Stimulated activated naive CD8-positive, alpha-beta T cell treated with anti-CD3 and anti-CD28 coated beads, Interleukin-15, Interleukin-2, amounts not matched to agents 100 U/mL and 50 U/mL, for 24 hours (primary cell): ENCODE measurements at regions not wholly inside any gene's neighbourhood (a gene's known extent, or its start where the extent isn't known, plus 50 kb on each side); places are given as distances from the start of the nearest gene placed in this dataset.
"Not testable (repeated sequence)": the region's sequence is repeated elsewhere in the genome, so short reads cannot be mapped to it uniquely, and the experiment has no call there.

Experiments
- ATAC-seq: fragments of 150-1000 bp; cut with Tn5 transposase; one replicate; pipeline ENCODE4 v1.10.0; 2021
- DNase-seq: peaks from one replicate; pipeline ENCODE4 v3.0.0; 2021

DNA sequence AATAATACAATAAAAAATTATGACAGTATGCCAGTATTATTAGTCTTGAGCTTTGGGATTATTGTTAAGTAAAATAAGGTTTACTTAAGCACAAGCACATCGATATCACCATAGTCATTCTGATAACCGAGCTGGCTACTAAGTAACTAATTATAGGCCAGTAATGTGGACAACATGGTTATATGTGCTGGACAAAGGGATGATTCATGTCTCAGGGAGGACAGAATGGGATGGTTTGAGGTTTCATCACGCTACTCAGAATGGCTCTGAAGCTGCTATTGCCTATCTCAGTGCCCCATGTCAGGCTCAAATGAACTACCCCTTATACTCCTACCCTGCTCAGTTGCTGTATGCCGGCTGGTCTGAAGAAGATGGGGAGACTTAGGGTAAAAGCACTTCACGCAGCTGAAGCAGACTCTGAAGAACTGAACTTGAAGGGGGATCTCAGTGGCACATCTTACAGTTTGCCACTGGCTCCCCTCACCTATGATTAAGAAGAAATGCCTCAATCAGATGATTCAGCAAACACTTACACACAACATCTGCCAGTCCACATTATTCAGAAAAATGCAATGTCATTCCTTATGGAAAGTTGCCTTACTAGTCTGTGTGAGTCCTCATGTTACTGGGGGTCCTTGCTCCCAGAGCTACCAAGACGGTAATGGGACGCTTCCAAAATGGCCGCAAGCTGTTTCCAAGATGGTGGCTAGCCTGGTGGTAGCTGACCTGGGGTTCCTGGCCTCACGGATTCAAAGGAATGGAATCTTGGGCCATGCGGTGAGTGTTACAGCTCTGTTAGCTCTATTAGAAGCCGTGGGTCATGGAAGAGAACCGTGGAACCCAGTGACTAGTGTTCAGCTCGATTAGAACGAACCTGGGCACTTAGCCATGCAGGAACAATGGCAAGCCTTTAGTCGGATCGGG, 1098.6 kb downstream of the TAF11L14 start:
- no peak for DNase-seq
- ATAC-seq, result no peak

DNA sequence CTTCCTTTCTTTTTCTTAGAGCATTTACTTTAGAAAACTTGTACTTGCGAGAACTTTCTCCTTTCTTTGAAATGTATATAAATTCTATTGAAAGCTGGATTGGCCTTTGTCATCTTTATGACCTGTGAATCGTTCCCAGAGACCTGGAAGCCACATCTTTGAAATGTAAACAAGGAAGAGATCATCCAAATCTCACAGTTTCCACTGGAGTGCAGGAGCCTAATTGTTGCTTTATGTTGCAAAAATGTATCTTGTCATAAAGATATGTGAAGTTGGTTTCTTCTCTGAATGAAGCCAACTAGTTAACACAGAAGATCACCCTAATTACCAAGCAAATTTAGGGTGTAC, 1101.8 kb downstream of the TAF11L14 start:
- ATAC-seq (no peak), DNase-seq (no peak)

- DNase-seq, ATAC-seq: not testable (repeated sequence)
Measured at GRCh38 chr5:18736736-18737135, 1102.5 kb downstream of the TAF11L14 start.

DNA sequence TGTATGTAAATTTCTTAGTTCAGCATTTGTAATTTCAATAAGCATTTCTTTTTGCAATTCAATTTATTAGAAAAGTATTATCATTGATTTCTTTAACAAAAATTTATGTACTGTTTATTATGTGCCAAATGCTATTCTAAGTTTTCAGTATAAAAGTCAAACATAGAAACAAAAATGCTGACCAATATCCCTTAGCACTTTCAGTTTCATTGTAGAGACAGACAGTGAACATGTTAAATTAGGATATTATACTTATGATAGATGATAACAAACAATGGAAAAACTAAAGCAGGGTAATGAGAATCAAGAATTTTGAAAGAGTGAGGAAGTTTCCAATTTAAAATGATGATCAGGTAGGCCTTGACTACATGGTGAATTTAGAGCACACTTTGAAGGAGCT, 1106.0 kb downstream of the TAF11L14 start:
- ATAC-seq, result no peak

DNA sequence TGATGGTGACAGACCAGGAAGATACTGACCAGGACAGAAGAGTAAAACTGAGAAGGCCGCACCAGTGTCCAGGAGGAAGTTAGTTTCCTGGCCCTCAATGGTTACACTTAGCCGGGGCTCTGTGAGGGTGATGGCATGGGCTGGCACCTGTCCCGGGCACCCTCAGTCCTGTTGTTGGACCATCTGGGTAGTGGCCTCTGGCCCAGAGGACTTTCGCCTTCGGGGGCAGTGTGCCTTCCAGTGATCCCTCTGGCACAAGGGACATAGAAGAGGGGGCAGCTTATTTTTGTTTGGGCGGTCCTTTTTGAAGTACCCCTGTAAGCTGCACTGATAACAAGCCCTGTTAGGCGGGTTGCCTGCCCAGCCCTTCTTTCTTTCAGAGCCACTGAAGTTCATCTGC, 1108.6 kb downstream of the TAF11L14 start:
- no peak for ATAC-seq

More for the DNA sequence above, 1106.0 kb downstream of the TAF11L14 start:
- no peak for DNase-seq

GRCh38 chr5:18744441-18744840, 1110.2 kb downstream of the TAF11L14 start:
- DNase-seq (no peak), ATAC-seq (peak; percentile 44)

More for the DNA sequence above, 1108.6 kb downstream of the TAF11L14 start:
- no peak for DNase-seq

GRCh38 chr5:18745042-18745987, 1111.1 kb downstream of the TAF11L14 start:
- DNase-seq (peak; percentile 27), ATAC-seq (peak; percentile 30)

- peak; percentile 76 for ATAC-seq
- DNase-seq, result peak; percentile 41
Measured at GRCh38 chr5:18745988-18746615, 1111.8 kb downstream of the TAF11L14 start.

DNA sequence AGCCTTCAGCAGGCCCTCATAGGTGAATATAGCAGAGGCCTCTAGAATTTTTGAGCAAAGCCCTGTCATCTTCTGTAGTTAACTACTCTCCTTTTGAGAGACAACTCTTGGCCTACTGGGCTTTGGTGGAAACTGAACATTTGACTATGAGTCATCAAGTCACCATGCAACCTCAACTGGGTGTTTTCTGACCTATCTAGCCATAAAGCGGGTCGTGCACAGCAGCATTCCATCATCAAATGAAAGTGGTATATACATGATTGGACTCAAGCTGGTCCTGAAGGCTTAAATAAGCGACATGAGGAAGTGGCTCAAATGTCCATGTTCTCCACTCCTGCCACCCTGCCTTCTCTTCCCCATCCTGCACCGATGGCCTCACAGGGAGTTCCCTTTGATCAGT, 1115.5 kb downstream of the TAF11L14 start:
- peak; percentile 58 for ATAC-seq
- no peak for DNase-seq

DNA sequence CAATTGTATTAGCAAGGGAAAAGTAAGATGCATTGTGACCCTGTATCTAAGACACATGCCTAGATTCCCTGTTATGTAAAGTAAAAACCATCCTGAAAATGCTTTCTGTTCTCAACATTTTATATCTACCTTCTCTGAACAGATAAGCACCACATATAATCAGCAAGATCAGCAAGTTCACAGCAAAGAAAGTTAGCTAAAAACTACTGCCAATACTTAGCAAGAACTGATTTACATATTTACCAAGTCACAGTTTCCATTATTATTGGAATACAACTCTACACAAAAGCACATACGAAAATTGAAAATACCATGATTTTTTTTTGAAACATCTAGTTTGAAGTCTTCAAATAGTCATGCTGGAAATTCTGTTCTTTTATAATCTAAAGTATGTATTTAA, 1118.1 kb downstream of the TAF11L14 start:
- no peak for DNase-seq
- peak; percentile 28 for ATAC-seq

DNA sequence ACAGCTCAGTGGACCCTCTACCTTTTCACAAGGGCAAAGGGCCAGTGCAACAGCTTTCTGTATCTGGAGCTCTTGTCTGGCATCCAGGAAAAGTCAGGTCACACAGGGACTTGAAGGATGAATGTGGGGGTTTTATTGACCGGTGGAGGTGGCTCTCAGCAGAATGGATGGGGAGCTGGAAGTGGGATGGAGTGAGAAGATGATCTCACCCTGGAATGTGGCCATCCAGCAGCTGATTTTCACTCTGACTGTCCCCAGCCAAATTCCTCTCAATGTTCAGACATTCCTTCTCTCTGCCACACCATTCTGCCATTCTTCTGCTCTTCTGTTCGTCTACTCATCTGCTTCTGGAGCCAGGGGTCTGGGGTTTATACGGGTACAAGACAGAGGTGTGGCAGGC, 1119.9 kb downstream of the TAF11L14 start:
- no peak for ATAC-seq
- no peak for DNase-seq

GRCh38 chr5:18761801-18762200, 1127.5 kb downstream of the TAF11L14 start:
- DNase-seq (no peak), ATAC-seq (peak; percentile 46)

- ATAC-seq, result no peak
- no peak for DNase-seq
Measured at GRCh38 chr5:18764161-18764560, 1129.9 kb downstream of the TAF11L14 start.

DNA sequence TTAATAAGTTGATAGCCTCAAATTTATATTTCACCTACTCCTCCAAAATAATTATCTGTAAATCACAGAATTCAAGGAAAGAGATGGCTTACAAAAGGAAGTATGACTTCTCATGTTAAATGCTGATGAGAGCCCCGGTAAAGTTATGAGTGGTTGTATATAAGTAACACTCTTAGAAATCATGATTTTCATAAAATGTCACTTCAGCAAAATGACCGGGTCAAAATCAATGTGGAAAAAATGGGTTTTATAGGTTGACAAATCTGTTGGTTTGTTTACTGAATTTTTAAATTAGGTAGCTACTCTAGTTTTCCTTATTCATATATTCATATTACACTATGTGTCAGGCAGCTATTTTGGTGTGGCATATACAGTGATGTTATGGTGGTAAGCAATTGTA, 1131.0 kb downstream of the TAF11L14 start:
- DNase-seq (no peak), ATAC-seq (no peak)

- no peak for ATAC-seq
- no peak for DNase-seq
Measured at GRCh38 chr5:18771097-18771610, 1136.9 kb downstream of the TAF11L14 start.

- ATAC-seq (peak; percentile 55), DNase-seq (no peak)
Measured at GRCh38 chr5:18772475-18772874, 1138.2 kb downstream of the TAF11L14 start.

DNA sequence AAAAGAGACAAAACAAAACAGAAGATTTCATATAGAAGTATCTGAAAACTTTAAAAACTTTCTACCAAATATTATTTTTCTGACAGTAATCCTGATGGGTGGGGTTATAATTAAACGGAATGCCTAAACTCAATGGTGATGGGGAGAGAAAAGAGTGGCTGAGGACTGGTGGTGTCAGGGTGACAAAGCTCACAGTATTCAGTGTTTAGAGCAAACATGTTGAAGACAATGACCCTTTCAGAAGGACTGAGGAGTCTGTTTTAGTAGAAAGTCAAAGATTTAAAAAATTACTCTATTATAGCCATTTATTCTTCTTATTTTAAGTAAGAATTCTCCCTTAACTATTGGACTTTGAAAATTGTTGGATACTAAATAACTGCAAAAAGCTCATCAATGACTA, 1144.0 kb downstream of the TAF11L14 start:
- no peak for DNase-seq
- ATAC-seq, result no peak

DNA sequence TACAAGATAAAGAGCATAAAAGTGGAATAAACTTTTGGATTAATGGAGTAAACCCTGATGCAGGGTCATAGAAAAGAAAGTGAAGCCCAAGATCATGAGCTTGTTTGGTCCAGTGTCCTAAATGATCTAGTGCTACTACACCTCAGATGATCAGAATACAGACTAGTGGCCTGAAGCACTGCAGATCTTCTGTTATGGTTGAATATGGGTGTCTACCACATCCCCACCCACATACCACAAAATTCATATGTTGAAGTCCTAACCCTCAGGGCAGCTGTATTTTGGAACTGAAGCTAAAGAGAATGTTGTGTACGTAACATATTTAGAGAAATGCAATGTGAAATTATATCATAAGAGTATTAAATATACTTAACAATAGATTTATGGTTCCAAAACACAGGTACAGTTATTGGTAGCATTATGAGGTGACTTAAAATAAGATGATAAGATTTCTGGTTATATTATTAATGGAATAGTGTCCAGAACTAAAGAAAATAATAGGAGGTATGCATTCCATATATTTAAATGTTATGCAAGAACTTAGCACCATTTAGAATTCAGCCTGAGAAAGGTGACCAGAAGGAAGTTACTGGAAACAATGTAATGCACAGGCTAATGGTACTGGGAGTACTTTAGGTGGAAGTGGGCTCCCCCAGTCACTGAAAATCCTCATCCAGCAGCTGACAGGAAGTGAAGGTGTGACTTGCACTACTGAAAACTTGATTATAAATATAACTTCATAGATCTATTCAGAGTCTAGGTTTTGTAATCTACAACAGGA, 1155.1 kb downstream of the TAF11L14 start:
- DNase-seq, result no peak

DNA sequence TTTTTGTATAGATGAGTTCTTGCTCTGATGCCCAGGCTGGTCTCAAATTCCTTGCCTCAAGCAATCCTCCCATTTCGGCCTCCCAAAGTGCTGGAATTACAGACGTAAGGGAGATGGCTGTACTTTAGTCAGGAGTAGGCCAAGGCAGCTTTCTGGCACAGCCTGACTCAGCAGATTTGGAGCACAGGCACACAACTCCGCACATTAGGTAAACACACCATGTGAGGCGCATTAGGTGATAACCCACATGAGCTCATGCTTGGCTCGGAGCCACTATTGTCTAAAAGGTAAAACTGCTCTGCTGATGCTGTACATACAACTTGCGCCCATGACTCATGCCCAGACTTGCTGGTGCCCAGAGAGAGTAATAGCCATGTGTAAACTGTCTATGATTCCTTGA, 1157.9 kb downstream of the TAF11L14 start:
- no peak for ATAC-seq

More for the DNA sequence above, 1155.1 kb downstream of the TAF11L14 start:
- no peak for ATAC-seq

DNA sequence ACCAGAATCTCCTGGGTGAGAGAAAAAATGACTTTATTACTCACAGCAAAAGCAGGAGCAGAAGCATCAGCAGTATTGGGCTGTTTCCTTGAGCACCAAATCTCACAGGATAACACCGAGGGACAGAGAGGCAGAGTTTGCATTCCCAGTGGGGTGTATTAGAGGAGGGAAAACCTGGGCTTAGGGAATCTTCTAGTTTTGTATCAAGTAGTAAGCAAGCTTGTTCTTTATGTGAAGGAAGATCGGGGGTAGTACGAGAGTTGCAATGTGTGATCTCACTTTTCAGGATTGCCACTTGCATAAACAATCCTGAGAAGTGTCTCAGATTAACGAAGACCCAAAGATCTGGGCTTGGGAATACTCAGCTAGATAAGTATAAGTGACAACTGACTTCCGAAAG, 1163.0 kb downstream of the TAF11L14 start:
- DNase-seq (no peak), ATAC-seq (no peak)

More for the DNA sequence above, 1157.9 kb downstream of the TAF11L14 start:
- DNase-seq, result no peak

DNA sequence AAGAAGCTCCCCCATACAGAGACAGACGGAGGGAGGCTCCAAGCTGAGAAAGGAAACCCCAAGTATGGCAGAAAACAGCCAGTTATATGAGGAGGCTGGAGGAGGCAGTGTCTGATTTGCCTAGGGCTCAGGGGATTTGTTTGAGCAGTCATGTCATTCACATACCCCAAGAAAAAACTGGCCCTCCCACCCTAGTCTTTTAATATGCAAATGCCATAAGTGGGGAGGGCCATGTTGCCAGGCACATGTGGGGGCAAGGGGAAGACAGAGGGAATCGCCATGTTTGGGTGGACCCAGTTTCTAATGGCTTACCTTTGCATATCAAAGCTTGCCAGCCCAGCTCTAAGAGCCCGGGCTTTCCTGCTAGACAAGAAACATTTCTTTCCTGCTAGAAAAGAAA, 1163.8 kb downstream of the TAF11L14 start:
- no peak for DNase-seq

More for the DNA sequence above, 1163.8 kb downstream of the TAF11L14 start:
- no peak for ATAC-seq
